HuH-7.5 (cell line): ENCODE measurements at regions not wholly inside any gene's neighbourhood (a gene's known extent, or its start where the extent isn't known, plus 50 kb on each side); places are given as distances from the start of the nearest gene placed in this dataset.
"Not testable (repeated sequence)": the region's sequence is repeated elsewhere in the genome, so short reads cannot be mapped to it uniquely, and the experiment has no call there.

Experiments used
- DNase-seq: peaks from one replicate; pipeline ENCODE4 v3.0.0; 2011; ENCODE audit warnings: low spot score

- DNase-seq: no peak
Observed at GRCh38 chr18:45342166-45342565, 273.1 kb upstream of the SLC14A2 start.

GRCh38 chr18:45342653-45343052 is 272.6 kb upstream of the SLC14A2 start:
- no peak for DNase-seq

GRCh38 chr18:45343365-45343764 is 271.9 kb upstream of the SLC14A2 start:
- DNase-seq: no peak

GRCh38 chr18:45344680-45345079 is 270.6 kb upstream of the SLC14A2 start:
- DNase-seq: not testable (repeated sequence)

- no peak for DNase-seq
Observed at GRCh38 chr18:45349019-45349418, 266.3 kb upstream of the SLC14A2 start.

GRCh38 chr18:45349467-45349866 is 265.8 kb upstream of the SLC14A2 start:
- no peak for DNase-seq

GRCh38 chr18:45350404-45351156 is 264.7 kb upstream of the SLC14A2 start:
- no peak for DNase-seq

GRCh38 chr18:45352874-45353273 is 262.4 kb upstream of the SLC14A2 start:
- DNase-seq: no peak

GRCh38 chr18:45353530-45353929 is 261.7 kb upstream of the SLC14A2 start:
- no peak for DNase-seq

GRCh38 chr18:45355944-45356520 is 259.2 kb upstream of the SLC14A2 start:
- DNase-seq: no peak

- no peak for DNase-seq
Observed at GRCh38 chr18:45357686-45358470, 257.4 kb upstream of the SLC14A2 start.

- no peak for DNase-seq
Observed at GRCh38 chr18:45359275-45360009, 255.8 kb upstream of the SLC14A2 start.

- DNase-seq: no peak
Observed at GRCh38 chr18:45361125-45361851, 254.0 kb upstream of the SLC14A2 start.

GRCh38 chr18:45363196-45363595 is 252.1 kb upstream of the SLC14A2 start:
- no peak for DNase-seq

GRCh38 chr18:45365835-45366234 is 249.4 kb upstream of the SLC14A2 start:
- no peak for DNase-seq

GRCh38 chr18:45370255-45371010 is 244.8 kb upstream of the SLC14A2 start:
- no peak for DNase-seq

- no peak for DNase-seq
Observed at GRCh38 chr18:45373286-45373880, 241.9 kb upstream of the SLC14A2 start.

- DNase-seq: no peak
Observed at GRCh38 chr18:45374236-45374635, 241.0 kb upstream of the SLC14A2 start.

- DNase-seq: no peak
Observed at GRCh38 chr18:45374878-45375630, 240.2 kb upstream of the SLC14A2 start.

- no peak for DNase-seq
Observed at GRCh38 chr18:45376193-45376592, 239.1 kb upstream of the SLC14A2 start.
